SK-N-SH (cell line): ENCODE measurements at regions not wholly inside any gene's neighbourhood (a gene's known extent, or its start where the extent isn't known, plus 50 kb on each side); places are given as distances from the start of the nearest gene placed in this dataset.

Source experiments
- CTCF ChIP-seq: fragments of 200-600 bp; sonication (generic); IDR thresholded peaks from 2 replicates; pipeline ENCODE4 v1.6.1; 2017; ENCODE audit warnings: antibody characterized with exemption, mild to moderate bottlenecking, moderate library complexity
- ELF1 ChIP-seq: IDR thresholded peaks from 2 replicates; pipeline ENCODE4 v1.4.0; 2012
- EP300 ChIP-seq, 2 experiments: IDR thresholded peaks; 2 replicates each; pipeline versions ENCODE4 v1.4.0 to v1.6.1; 2012; ENCODE audit warnings: borderline replicate concordance in 1 of 2, low read depth in 1 of 2, low read length in 1 of 2
- EZH2phosphoT487 ChIP-seq: fragments of 200-600 bp; sonication (generic); IDR thresholded peaks from 2 replicates; pipeline ENCODE4 v1.6.1; 2017; ENCODE audit warnings: low read depth, mixed run types, mild to moderate bottlenecking, antibody characterized with exemption, moderate library complexity, borderline replicate concordance
- FOSL2 ChIP-seq: IDR thresholded peaks from 2 replicates; pipeline ENCODE4 v1.4.0; 2012; ENCODE audit warnings: low read depth, mild to moderate bottlenecking, moderate library complexity, borderline replicate concordance
- FOXJ3 ChIP-seq: sonication (generic); formaldehyde crosslinking; IDR thresholded peaks from 2 replicates; pipeline ENCODE4 v1.5.1; 2020; ENCODE audit warnings: mild to moderate bottlenecking, missing genetic modification reagents
- MAX ChIP-seq: IDR thresholded peaks from 2 replicates; pipeline ENCODE4 v1.4.0; 2012; ENCODE audit warnings: low read depth
- RFX5 ChIP-seq: IDR thresholded peaks from 2 replicates; pipeline ENCODE4 v1.6.1; 2012; ENCODE audit warnings: mild to moderate bottlenecking, improper control_type of control experiment, low read length
- RXRA ChIP-seq: IDR thresholded peaks from 2 replicates; pipeline ENCODE4 v1.4.0; 2012; ENCODE audit warnings: low read depth, mild to moderate bottlenecking, borderline replicate concordance
- ZBTB33 ChIP-seq: IDR thresholded peaks from 2 replicates; pipeline ENCODE4 v1.4.0; 2012; ENCODE audit warnings: low read depth, borderline replicate concordance

GRCh38 chr17:17398943-17399926, 77.6 kb upstream of the MED9 start:
- TF ChIP-seq CTCF (no peak), ZBTB33 (no peak), FOXJ3 (no peak), RXRA (no peak), RFX5 (no peak), MAX (no peak), EP300 (IDR thresholded peaks at IDR 0.05; ENCODE audit: borderline replicate concordance in 1 of 2, low read depth in 1 of 2, low read length in 1 of 2) (no peak), FOSL2 (no peak), EZH2phosphoT487 (no peak), ELF1 (no peak)
